GM12891 (cell line): ENCODE measurements at regions not wholly inside any gene's neighbourhood (a gene's known extent, or its start where the extent isn't known, plus 50 kb on each side); places are given as distances from the start of the nearest gene placed in this dataset.

ENCODE experiments used
- POLR2A ChIP-seq: IDR thresholded peaks from 2 replicates; pipeline ENCODE4 v1.6.1; 2011; ENCODE audit warnings: low read depth, low read length, control low read depth
- POLR2AphosphoS5 ChIP-seq: IDR thresholded peaks from 2 replicates; pipeline ENCODE4 v1.6.1; 2011; ENCODE audit warnings: low read depth, low read length, control low read depth
- POU2F2 ChIP-seq: IDR thresholded peaks from 2 replicates; pipeline ENCODE4 v1.6.1; 2011; ENCODE audit warnings: low read depth, mild to moderate bottlenecking, control low read depth, low read length, moderate library complexity
- SPI1 ChIP-seq: IDR thresholded peaks from 2 replicates; pipeline ENCODE4 v1.6.1; 2011; ENCODE audit warnings: low read depth, low read length, control low read depth
- TAF1 ChIP-seq: IDR thresholded peaks from 2 replicates; pipeline ENCODE4 v1.6.1; 2011; ENCODE audit warnings: low read depth, low read length, control low read depth

DNA sequence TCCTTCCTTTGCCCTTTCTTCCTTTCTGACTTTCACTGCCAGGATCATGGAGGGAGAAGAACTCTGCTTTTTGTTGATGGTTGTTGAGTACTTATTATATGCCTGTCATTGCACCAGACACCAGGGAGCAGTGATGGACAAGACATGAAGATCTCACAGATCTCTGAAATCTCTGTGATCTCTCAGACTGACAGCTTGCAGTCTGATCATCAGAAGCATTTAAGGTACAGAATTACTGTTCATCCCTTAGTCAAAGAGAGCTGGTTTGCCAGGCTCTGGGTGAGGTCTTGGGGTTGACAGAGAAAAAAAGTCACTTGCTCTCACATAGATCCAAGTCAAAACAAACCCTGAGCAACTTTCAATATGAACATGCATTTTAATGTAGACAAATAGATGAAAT lies 299.5 kb upstream of the FMN2 start:
- TF ChIP-seq POLR2A, result no peak
- TF ChIP-seq POLR2AphosphoS5, result no peak
- TF ChIP-seq SPI1, result no peak
- no peak for TF ChIP-seq TAF1
- no peak for TF ChIP-seq POU2F2
